Epithelial cell of proximal tubule (primary cell): ENCODE measurements at regions not wholly inside any gene's neighbourhood (a gene's known extent, or its start where the extent isn't known, plus 50 kb on each side); places are given as distances from the start of the nearest gene placed in this dataset.
A peak's percentile ranks its signal among the peaks of the same experiment; 100 is the strongest.

Experiments used
- DNase-seq: peaks from one replicate; pipeline ENCODE4 v3.0.0-alpha.2; 2011; ENCODE audit warnings: low read depth
- H3K4me3 ChIP-seq: 2 replicates; pipeline ENCODE4 v1.5.1; 2011; ENCODE audit warnings: low read depth, mild to moderate bottlenecking, low read length
- CTCF ChIP-seq: conservative IDR thresholded peaks from 2 replicates; pipeline ENCODE4 v1.5.1; 2012; ENCODE audit warnings: low read depth, mild to moderate bottlenecking, low read length

GRCh38 chr11:110774138-110775014 is 62.1 kb upstream of the ARHGAP20 start:
- H3K4me3 ChIP-seq = no peak overlapping the region
- TF ChIP-seq CTCF = no peak
- DNase-seq = no peak

- DNase-seq = no peak
- no peak for TF ChIP-seq CTCF
- H3K4me3 ChIP-seq = no peak overlapping the region
These were observed 61.2 kb upstream of the ARHGAP20 start for GRCh38 chr11:110773442-110773841.

GRCh38 chr11:110772863-110773262 is 60.6 kb upstream of the ARHGAP20 start:
- peak; percentile 22 for TF ChIP-seq CTCF
- no peak overlapping the region for H3K4me3 ChIP-seq
- DNase-seq = no peak

- no peak for DNase-seq
- no peak overlapping the region for H3K4me3 ChIP-seq
- TF ChIP-seq CTCF = no peak
These were observed 54.1 kb upstream of the ARHGAP20 start for GRCh38 chr11:110766316-110766715.

GRCh38 chr11:110764485-110764884 is 52.2 kb upstream of the ARHGAP20 start:
- no peak for DNase-seq
- H3K4me3 ChIP-seq = no peak overlapping the region
- TF ChIP-seq CTCF = no peak

- H3K4me3 ChIP-seq = no peak overlapping the region
- peak; percentile 13 for DNase-seq
- TF ChIP-seq CTCF = no peak
These were observed 51.2 kb upstream of the ARHGAP20 start for GRCh38 chr11:110763249-110764011.
